ENCODE measurements at regions not wholly inside any gene's neighbourhood (a gene's known extent, or its start where the extent isn't known, plus 50 kb on each side); places are given as distances from the start of the nearest gene placed in this dataset.

DNA sequence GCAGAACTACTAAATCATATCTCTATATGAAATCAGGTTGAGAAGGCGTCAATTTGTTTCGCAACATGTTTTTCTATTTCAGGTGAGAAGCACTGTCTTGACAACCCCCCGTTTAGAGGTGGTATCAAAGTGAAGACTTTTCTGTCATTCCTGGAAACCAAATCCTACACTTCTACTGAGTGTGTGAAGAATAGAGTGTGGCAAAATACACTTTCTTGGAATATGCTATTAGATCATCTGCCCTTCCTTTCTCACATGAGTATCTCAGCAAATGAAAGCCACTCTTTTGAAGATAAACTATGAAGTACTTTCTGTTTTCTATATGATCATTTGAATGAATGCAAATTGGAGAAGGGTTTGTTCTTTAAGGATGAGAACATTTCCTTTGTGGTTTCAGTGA lies 174.0 kb upstream of the FMR1 start:
- no peak overlapping the region for H2BK5ac ChIP-seq (ENCODE audit: insufficient read length, low read length)
- no peak overlapping the region for H4K5ac ChIP-seq (ENCODE audit: insufficient read length, low read depth, low read length)
- peaks cover 42% of the 10 kb centered on the region for H3K9me3 ChIP-seq (ENCODE audit: control insufficient read depth, low read depth, low read length)
- H3K23ac ChIP-seq (ENCODE audit: insufficient read length, low read depth, low read length), result no peak overlapping the region
- no peak overlapping the region for H3K4me2 ChIP-seq (ENCODE audit: insufficient read depth, insufficient read length, low read length)
- H3K4ac ChIP-seq (ENCODE audit: low read depth, low read length), result no peak overlapping the region
- H2AK5ac ChIP-seq (ENCODE audit: insufficient read length, low read length), result no peak overlapping the region
- no peak overlapping the region for H3K56ac ChIP-seq (ENCODE audit: insufficient read length, low read depth, low read length)
- peaks cover 7 to 16% of the 10 kb centered on the region in 2 experiments for H3K4me1 Mint-ChIP-seq
- H2BK20ac ChIP-seq (ENCODE audit: low read depth, low read length, poor library complexity, severe bottlenecking), result no peak overlapping the region
- no peak overlapping the region for H3K4me3 Mint-ChIP-seq
- WGBS (ENCODE audit: extremely low coverage, insufficient read length, low lambda C conversion rate), result no CpG with 5 or more reads among the region's 3 CpGs
- H3K27me3 ChIP-seq (ENCODE audit: insufficient read depth, low read length), result no peaks in the 10 kb centered on the region
- H3K14ac ChIP-seq (ENCODE audit: insufficient read depth, low read length), result no peak overlapping the region
- H3K36me3 Mint-ChIP-seq (ENCODE audit: insufficient read depth in 1 of 3, low read depth in 3 of 3), result peaks cover 0 to 3% (median 0%) of the 10 kb centered on the region in 3 experiments; a peak in 2 of 7 replicates
- no peak overlapping the region for H4K91ac ChIP-seq (ENCODE audit: insufficient read length, low read depth, low read length)
- H3K79me1 ChIP-seq (ENCODE audit: insufficient read depth, low read depth, low read length, poor library complexity, severe bottlenecking), result no peaks in the 10 kb centered on the region
- H3K18ac ChIP-seq (ENCODE audit: insufficient read length, low read depth, low read length), result no peak overlapping the region
- no peak overlapping the region for H2BK120ac ChIP-seq (ENCODE audit: low read depth, low read length, poor library complexity, severe bottlenecking)
- no peak overlapping the region for H2BK12ac ChIP-seq (ENCODE audit: insufficient read length, low read depth, low read length)
- H3K9me3 Mint-ChIP-seq, result peaks cover 54 to 59% of the 10 kb centered on the region in 2 experiments
- no peak for TF ChIP-seq CTCF (conservative IDR thresholded peaks at IDR 0.05)
- no peaks in the 10 kb centered on the region for H3K79me2 ChIP-seq (ENCODE audit: insufficient read depth, low read length)
- H2AFZ ChIP-seq (ENCODE audit: low read length), result no peak overlapping the region
- no peaks in the 10 kb centered on the region for H3K23me2 ChIP-seq (ENCODE audit: insufficient read length, low read depth, low read length, poor library complexity, severe bottlenecking)
- no peak overlapping the region for H3K27ac ChIP-seq (ENCODE audit: insufficient read length, low read depth, low read length)
- H3K9ac ChIP-seq (ENCODE audit: extremely low read depth, insufficient read length, low read length), result no peak overlapping the region
- no peaks in the 10 kb centered on the region; the same call in 1 of the 2 replicates for H3K4me1 ChIP-seq (ENCODE audit: insufficient read depth, low read length)
- H3K27ac Mint-ChIP-seq, result no peak overlapping the region; a peak in 1 of 7 replicates
- H2BK15ac ChIP-seq (ENCODE audit: low read depth, low read length), result no peak overlapping the region
- peaks cover 42% of the 10 kb centered on the region for H3K27me3 Mint-ChIP-seq (ENCODE audit: low read depth)
- H4K8ac ChIP-seq (replicated peaks; ENCODE audit: insufficient read length, low read depth, low read length), result no peak overlapping the region
- H3T11ph ChIP-seq (ENCODE audit: low read length), result no peak overlapping the region
- DNase-seq, result no peak
- H4K20me1 ChIP-seq (ENCODE audit: control insufficient read depth, insufficient read depth, insufficient read length), result no peaks in the 10 kb centered on the region

Measured in H9 (cell line).